Subcutaneous abdominal adipose tissue (tissue), 5 donors: ENCODE measurements at regions not wholly inside any gene's neighbourhood (a gene's known extent, or its start where the extent isn't known, plus 50 kb on each side); places are given as distances from the start of the nearest gene placed in this dataset.

Experiments
- H3K27ac ChIP-seq: one replicate; pipeline ENCODE4 v1.7.0; 2013; ENCODE audit warnings: low read depth, mild to moderate bottlenecking, inconsistent platforms, low read length, moderate library complexity
- H3K27me3 ChIP-seq, 5 donors: one replicate each; pipeline ENCODE4 v1.7.0; 2013; ENCODE audit warnings: low read length in 5 of 5, inconsistent platforms in 1 of 5; ENCODE audit not compliant: control insufficient read depth in 5 of 5, insufficient read depth in 4 of 5
- H3K36me3 ChIP-seq, 5 donors: one replicate each; pipeline ENCODE4 v1.7.0; 2013; ENCODE audit warnings: low read length in 5 of 5; ENCODE audit not compliant: control insufficient read depth in 5 of 5, insufficient read depth in 5 of 5
- H3K4me1 ChIP-seq, 5 donors: one replicate each; pipeline ENCODE4 v1.7.0; 2013; ENCODE audit warnings: low read length in 5 of 5, mild to moderate bottlenecking in 3 of 5, moderate library complexity in 1 of 5; ENCODE audit not compliant: control insufficient read depth in 5 of 5, insufficient read depth in 5 of 5
- H3K4me3 ChIP-seq, 5 donors: one replicate each; pipeline ENCODE4 v1.7.0; 2013; ENCODE audit warnings: low read length in 5 of 5, low read depth in 1 of 5
- H3K9ac ChIP-seq, 5 donors: one replicate each; pipeline ENCODE4 v1.7.0; 2013; ENCODE audit warnings: low read length in 5 of 5, mild to moderate bottlenecking in 4 of 5, moderate library complexity in 3 of 5
- H3K9me3 ChIP-seq, 5 donors: one replicate each; pipeline ENCODE4 v1.7.0; 2013; ENCODE audit warnings: low read length in 5 of 5; ENCODE audit not compliant: control insufficient read depth in 5 of 5
- donor health status: healthy.
- donor health status: healthy.
- donor health status: healthy.
- donor health status: healthy.
- donor health status: healthy.

DNA sequence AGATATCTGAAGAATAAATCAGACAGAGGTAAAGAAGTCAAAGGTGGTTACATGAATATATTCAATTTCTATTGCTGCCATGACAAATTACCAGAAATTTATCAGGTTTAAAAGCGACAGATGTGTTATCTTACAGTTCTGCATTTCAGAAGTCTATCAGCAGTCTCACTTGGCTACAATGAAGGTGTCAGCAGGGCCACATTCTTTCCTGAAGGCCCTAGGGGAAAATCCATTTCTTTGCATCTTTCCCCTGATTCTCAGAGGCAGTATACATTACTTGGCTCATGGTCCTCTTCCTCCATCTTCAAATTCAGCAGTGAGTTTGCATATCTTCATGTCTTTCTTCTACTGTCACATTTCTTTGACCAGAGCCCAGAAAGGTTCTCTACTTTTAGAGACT is 145.8 kb upstream of the GULP1 start:
- Histone ChIP-seq H3K9me3 (no peaks in the 10 kb centered on the region), H3K4me1 (no peaks in the 10 kb centered on the region), H3K36me3 (no peaks in the 10 kb centered on the region), H3K9ac (no peak overlapping the region), H3K4me3 (no peak overlapping the region), H3K27ac (no peak overlapping the region), H3K27me3 (no peaks in the 10 kb centered on the region)

DNA sequence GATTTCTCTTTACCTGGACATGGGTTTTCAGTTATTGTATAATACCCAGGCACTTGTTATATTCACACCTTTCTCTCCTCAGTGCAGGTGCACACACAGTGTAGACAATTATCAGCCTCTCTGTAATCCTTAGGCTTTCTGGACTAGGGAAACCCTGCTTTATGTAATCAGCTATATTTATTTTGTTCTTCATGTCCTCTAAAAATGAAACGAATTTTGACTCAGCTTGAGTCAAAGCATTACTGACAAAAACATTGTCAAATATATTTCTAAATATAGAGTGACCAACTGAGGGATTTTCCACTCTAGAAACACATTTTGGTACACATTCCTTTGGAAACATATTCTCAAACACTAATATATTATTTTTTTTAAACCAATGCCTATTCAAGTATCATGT is 144.8 kb upstream of the GULP1 start:
- Histone ChIP-seq H3K4me1 (no peaks in the 10 kb centered on the region), H3K9ac (no peak overlapping the region), H3K4me3 (no peak overlapping the region), H3K36me3 (no peaks in the 10 kb centered on the region), H3K27me3 (no peaks in the 10 kb centered on the region), H3K9me3 (no peaks in the 10 kb centered on the region), H3K27ac (no peak overlapping the region)

DNA sequence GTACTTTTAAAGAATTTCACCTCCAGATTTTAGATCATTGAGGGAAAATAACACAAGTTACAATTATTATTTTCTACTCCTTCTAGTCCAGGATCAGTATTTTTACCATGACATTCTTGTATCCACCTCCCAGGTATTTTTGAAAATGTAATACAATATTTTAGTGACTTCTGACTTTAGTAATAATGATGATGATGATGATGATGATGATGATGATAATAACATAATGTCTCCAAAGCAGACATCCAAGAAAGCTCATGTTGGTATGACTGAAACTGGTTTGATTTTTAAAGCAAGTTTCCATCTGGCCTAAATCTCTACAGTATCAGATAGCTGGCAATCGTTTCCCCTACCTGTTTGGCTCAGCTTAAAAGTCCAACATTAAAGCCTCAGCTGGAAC is 140.0 kb upstream of the GULP1 start:
- Histone ChIP-seq H3K27me3 (no peaks in the 10 kb centered on the region), H3K4me1 (no peaks in the 10 kb centered on the region), H3K27ac (no peak overlapping the region), H3K36me3 (no peaks in the 10 kb centered on the region), H3K9ac (no peak overlapping the region), H3K4me3 (no peak overlapping the region), H3K9me3 (no peaks in the 10 kb centered on the region)

DNA sequence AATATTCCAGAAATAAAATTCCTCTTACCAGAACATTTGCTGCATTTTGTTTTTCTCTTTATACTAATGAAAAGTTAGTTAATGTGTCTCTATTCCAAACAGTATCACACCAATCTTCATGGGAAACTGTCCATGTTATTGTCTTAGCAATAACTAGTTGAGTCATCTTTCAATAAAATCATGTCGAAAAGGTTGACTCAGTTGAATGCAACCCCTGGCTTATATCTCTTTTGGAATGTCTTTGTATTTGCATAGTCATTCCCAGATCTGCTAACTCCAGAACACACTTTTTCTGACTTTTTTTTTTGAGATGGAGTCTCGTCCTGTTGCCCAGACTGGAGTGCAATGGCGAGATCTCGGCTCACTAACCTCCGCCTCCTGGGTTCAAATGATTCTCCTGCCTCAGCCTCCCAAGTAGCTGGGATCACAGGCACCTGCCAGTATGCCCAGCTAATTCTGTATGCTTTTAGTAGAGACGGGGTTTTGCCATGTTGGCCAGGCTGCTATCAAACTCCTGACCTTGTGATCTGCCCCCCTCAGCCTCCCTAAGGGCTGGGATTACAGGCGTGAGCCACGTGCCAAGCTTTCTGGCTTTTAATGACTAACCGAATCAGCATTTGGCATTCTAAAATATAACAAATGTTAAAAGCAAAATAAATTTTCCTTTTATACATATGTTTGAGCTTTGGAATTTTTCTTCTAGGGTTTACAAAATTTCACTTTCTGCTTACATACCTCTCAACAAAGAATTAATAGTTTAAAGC is 133.2 kb upstream of the GULP1 start:
- Histone ChIP-seq H3K9me3 (no peaks in the 10 kb centered on the region), H3K9ac (no peak overlapping the region), H3K4me3 (no peak overlapping the region), H3K27me3 (no peaks in the 10 kb centered on the region), H3K4me1 (no peaks in the 10 kb centered on the region), H3K36me3 (no peaks in the 10 kb centered on the region), H3K27ac (no peak overlapping the region)

DNA sequence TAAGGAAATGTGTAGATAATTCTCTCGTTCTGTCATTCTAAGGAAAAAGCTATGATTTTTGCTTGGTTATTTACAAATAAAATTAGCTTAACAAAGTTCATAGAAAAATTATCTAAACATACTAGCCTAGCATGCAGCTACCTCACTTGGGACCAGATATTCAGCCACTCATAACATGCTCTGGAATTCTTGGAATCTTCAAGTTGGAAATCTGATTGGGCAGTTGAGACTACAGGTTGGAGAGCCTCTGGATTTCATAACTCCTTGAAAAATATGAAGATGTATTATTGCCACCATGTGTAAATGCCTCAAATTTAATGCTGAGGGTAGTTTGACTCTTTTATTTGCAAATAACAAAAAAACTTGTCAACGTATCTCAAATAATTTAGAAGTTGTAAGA is 132.2 kb upstream of the GULP1 start:
- H3K4me1 ChIP-seq = no peaks in the 10 kb centered on the region
- no peaks in the 10 kb centered on the region for H3K36me3 ChIP-seq
- H3K9ac ChIP-seq = no peak overlapping the region
- H3K9me3 ChIP-seq = no peaks in the 10 kb centered on the region
- no peak overlapping the region for H3K27ac ChIP-seq
- no peaks in the 10 kb centered on the region for H3K27me3 ChIP-seq
- no peak overlapping the region for H3K4me3 ChIP-seq

DNA sequence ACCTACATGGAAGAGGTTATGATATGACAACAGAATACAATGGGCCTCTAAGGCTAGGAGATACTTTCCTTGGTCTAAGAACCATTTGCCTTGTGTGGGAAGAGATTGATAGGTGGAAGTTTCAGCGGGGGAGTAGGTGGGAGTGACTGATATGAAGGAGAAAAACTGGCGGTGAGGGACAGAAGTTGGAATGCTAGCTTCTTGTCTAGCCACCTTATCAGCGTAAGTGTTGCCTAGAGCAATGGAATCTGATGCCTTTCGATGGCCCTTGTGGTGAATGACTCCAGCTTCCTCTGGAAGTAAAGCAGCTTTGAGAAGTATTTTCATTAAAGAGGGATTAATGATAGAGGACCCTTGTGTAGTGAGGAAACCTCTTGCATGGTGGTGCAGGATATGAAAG is 121.3 kb upstream of the GULP1 start:
- Histone ChIP-seq H3K4me1 (no peaks in the 10 kb centered on the region), H3K27ac (no peak overlapping the region), H3K27me3 (no peaks in the 10 kb centered on the region), H3K4me3 (no peak overlapping the region), H3K9ac (no peak overlapping the region), H3K36me3 (no peaks in the 10 kb centered on the region), H3K9me3 (peaks cover 0 to 2% (median 0%) of the 10 kb centered on the region in 5 donors)

DNA sequence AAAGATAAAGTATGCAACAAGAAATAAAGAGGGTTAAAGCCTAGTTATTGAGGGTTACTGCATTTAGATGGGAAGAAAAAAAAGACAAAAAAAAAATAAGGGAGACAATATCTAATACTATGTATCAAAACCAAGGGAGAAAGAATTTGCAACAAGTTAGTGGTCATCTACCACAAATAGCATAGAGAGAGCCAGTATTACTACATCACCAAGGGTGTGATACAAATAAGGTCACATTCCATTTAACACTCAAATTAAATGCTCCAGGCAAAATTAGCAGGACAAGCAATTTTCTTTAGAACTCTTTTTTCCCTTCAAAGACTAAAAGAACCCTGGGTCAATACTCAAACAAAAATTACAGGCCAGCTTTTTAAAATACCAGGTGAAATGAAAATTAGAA is 115.1 kb upstream of the GULP1 start:
- H3K4me3 ChIP-seq = no peak overlapping the region

DNA sequence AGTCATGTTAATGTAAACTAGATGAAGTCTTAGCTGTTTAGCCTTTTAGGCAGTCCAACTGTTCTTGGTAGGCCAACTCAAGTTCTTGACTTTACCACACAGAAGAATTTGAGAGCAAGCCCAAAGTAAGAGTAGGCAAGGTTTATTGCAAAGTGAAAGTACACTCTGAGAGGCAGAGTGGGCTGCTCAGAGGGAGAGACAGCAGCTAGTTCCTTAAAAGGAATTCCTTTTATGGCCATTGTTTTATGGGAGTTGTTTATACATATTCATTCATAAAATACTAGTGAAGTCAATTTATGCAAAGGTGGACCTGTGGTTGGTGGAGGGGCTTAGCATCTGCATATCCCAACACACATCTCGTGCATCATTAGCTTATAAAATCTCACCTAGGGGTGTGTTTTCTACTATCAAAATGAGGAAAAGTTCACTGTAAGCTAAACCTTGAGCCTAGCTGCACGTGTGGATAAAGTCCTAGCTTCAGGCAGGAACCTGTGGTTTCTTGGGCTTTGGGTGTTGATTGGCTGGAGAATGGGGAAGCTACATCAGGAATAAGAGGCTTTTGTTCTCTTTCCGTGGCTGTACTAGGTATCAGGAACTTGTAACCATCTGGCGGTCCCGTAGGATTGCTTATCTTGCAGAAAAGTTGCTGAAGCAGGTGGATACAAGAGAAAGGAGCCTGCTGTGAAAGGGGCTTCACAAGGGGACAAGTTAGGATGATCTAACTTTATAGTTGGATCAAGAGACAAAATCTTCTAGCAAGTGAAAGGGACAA is 110.4 kb upstream of the GULP1 start:
- Histone ChIP-seq H3K9me3 (no peaks in the 10 kb centered on the region), H3K4me3 (no peak overlapping the region), H3K9ac (no peak overlapping the region), H3K4me1 (no peaks in the 10 kb centered on the region), H3K27ac (no peak overlapping the region), H3K36me3 (no peaks in the 10 kb centered on the region), H3K27me3 (no peaks in the 10 kb centered on the region)

More for the DNA sequence above, 115.1 kb upstream of the GULP1 start:
- H3K27ac ChIP-seq = no peak overlapping the region
- H3K36me3 ChIP-seq = no peaks in the 10 kb centered on the region
- no peak overlapping the region for H3K9ac ChIP-seq
- H3K27me3 ChIP-seq = no peaks in the 10 kb centered on the region
- no peaks in the 10 kb centered on the region for H3K4me1 ChIP-seq
- H3K9me3 ChIP-seq = peaks cover 0 to 2% (median 0%) of the 10 kb centered on the region in 5 donors

DNA sequence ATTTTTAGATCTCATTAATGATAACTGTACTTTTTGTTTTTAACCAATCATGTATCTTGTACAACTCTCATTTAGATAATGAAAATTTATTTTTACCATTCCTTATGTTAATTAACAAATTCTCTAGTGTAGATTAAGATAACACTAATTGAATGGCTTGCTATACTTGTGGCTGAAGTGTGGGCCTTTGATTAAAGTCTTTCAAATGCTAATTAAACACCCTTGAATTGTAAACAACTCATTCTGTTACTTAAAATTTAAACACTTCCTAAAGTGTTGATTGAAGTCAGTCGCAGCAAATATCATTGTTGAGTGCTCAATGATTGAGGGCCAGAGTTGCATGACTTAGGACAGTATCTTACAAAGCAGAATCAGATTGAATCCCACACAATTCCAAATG is 109.8 kb upstream of the GULP1 start:
- Histone ChIP-seq H3K27me3 (no peaks in the 10 kb centered on the region), H3K9me3 (no peaks in the 10 kb centered on the region), H3K9ac (no peak overlapping the region), H3K4me3 (no peak overlapping the region), H3K36me3 (no peaks in the 10 kb centered on the region), H3K4me1 (no peaks in the 10 kb centered on the region), H3K27ac (no peak overlapping the region)

DNA sequence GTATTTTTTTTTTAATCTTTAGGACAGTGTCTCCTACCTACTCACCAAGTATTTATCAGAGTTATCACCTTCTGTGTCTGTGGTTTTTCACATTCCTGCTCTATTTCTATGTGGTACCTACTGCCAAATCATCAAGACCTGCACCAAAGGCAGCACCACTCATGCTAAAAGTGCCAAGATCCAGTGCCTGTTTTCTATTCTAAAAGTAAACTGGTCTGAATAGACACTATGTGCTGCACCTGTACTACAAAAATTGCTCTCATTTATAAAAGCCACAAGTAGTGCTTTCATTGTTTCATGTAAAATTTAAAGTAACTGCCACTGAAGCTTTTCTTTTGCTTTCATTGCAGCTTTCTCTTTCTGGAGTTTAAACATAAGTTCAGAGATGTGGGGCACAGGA is 103.9 kb upstream of the GULP1 start:
- no peak overlapping the region for H3K27ac ChIP-seq
- no peaks in the 10 kb centered on the region for H3K36me3 ChIP-seq

More for the DNA sequence above, 103.9 kb upstream of the GULP1 start:
- no peaks in the 10 kb centered on the region for H3K9me3 ChIP-seq
- no peaks in the 10 kb centered on the region for H3K27me3 ChIP-seq
- no peak overlapping the region for H3K9ac ChIP-seq
- no peak overlapping the region for H3K4me3 ChIP-seq
- no peaks in the 10 kb centered on the region for H3K4me1 ChIP-seq
